AML-193 (cell line): ENCODE measurements at regions not wholly inside any gene's neighbourhood (a gene's known extent, or its start where the extent isn't known, plus 50 kb on each side); places are given as distances from the start of the nearest gene placed in this dataset.

Source experiments
- DNase-seq, 2 experiments: peaks; one replicate each; lab custom pipeline; 2025; lab: John Stamatoyannopoulos, UW

GRCh38 chrX:98371994-98372393 lies 1488.3 kb downstream of the RPA4 start:
- no peak for DNase-seq

GRCh38 chrX:98379134-98379533 lies 1495.4 kb downstream of the RPA4 start:
- DNase-seq: no peak

- DNase-seq: no peak
Measured at GRCh38 chrX:98380106-98380505, 1496.4 kb downstream of the RPA4 start.

GRCh38 chrX:98380556-98380955 lies 1496.8 kb downstream of the RPA4 start:
- DNase-seq: no peak

- DNase-seq: no peak
Measured at GRCh38 chrX:98398542-98398941, 1514.8 kb downstream of the RPA4 start.

GRCh38 chrX:98405376-98405775 lies 1521.7 kb downstream of the RPA4 start:
- DNase-seq: no peak

- no peak for DNase-seq
Measured at GRCh38 chrX:98407584-98407983, 1523.9 kb downstream of the RPA4 start.

- DNase-seq: no peak
Measured at GRCh38 chrX:98409867-98410266, 1526.2 kb downstream of the RPA4 start.

GRCh38 chrX:98412058-98412457 lies 1528.3 kb downstream of the RPA4 start:
- no peak for DNase-seq

- no peak for DNase-seq
Measured at GRCh38 chrX:98422536-98422935, 1538.8 kb downstream of the RPA4 start.

- no peak for DNase-seq
Measured at GRCh38 chrX:98432413-98432812, 1548.7 kb downstream of the RPA4 start.

GRCh38 chrX:98448524-98448923 lies 1564.8 kb downstream of the RPA4 start:
- DNase-seq: no peak

GRCh38 chrX:98452456-98452855 lies 1568.7 kb downstream of the RPA4 start:
- DNase-seq: no peak

GRCh38 chrX:98459669-98460068 lies 1576.0 kb downstream of the RPA4 start:
- no peak for DNase-seq

GRCh38 chrX:98480606-98481005 lies 1596.9 kb downstream of the RPA4 start:
- no peak for DNase-seq

GRCh38 chrX:98481636-98482035 lies 1597.9 kb downstream of the RPA4 start:
- DNase-seq: no peak

GRCh38 chrX:98490670-98491069 lies 1607.0 kb downstream of the RPA4 start:
- no peak for DNase-seq

GRCh38 chrX:98501426-98501825 lies 1617.7 kb downstream of the RPA4 start:
- no peak for DNase-seq

GRCh38 chrX:98506907-98507306 lies 1623.2 kb downstream of the RPA4 start:
- DNase-seq: no peak

- no peak for DNase-seq
Measured at GRCh38 chrX:98514032-98514431, 1630.3 kb downstream of the RPA4 start.

- DNase-seq: no peak
Measured at GRCh38 chrX:98516120-98516519, 1632.4 kb downstream of the RPA4 start.

GRCh38 chrX:98523026-98523425 lies 1639.3 kb downstream of the RPA4 start:
- DNase-seq: no peak

- no peak for DNase-seq
Measured at GRCh38 chrX:98523521-98523920, 1639.8 kb downstream of the RPA4 start.

- no peak for DNase-seq
Measured at GRCh38 chrX:98548519-98548918, 1664.8 kb downstream of the RPA4 start.

GRCh38 chrX:98568795-98569194 lies 1685.1 kb downstream of the RPA4 start:
- no peak for DNase-seq
